ENCODE measurements at regions not wholly inside any gene's neighbourhood (a gene's known extent, or its start where the extent isn't known, plus 50 kb on each side); places are given as distances from the start of the nearest gene placed in this dataset.

DNA sequence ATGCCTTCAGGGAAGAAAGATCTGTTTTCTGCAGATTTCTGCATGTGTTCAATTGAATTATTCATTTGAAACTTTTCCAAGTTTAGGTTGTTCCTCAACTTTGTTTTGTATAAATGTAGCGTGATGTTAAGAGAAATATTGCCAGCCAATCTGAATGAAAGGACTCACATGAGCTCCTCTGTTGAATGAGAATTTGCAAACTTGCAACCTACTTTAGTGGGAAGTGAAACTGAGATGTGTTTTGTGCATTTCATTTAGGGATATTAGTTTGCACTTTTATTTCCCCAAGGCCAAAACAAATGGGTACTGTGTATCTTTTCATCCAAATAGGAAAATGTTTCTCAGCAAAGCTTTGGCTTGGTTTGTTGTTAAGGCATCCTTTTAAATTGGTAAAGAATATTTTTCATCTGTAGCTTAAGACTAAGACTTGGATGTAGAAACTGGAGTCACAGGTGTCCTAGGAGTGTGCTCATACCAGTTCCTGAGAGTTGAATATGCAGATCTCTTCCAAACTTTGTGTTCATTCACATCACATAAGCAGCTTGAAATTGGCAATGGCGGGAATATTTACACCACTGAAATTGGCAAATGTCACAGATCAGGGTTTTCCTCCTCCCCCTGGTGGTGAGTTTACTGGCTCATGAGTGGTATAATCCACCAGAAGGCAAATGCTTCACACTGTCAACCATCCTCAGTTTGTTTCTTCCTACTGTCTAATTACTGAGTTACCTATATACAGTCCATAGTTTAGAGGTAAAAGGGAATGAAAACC, 193.6 kb upstream of the BANK1 start:
- intact Hi-C loops (cut with micrococcal nuclease), result loop anchor here (1.0 to 5.0 kb wide), 6 partner anchors 250 to 1504 kb away; partner anchors contain the start of gene PPP3CA

GRCh38 chr4:101594588-101594987, 195.9 kb upstream of the BANK1 start:
- intact Hi-C loops (cut with micrococcal nuclease), result no loop called here

- intact Hi-C loops (cut with micrococcal nuclease), result no loop called here
Observed at GRCh38 chr4:101593666-101594065, 196.9 kb upstream of the BANK1 start.

DNA sequence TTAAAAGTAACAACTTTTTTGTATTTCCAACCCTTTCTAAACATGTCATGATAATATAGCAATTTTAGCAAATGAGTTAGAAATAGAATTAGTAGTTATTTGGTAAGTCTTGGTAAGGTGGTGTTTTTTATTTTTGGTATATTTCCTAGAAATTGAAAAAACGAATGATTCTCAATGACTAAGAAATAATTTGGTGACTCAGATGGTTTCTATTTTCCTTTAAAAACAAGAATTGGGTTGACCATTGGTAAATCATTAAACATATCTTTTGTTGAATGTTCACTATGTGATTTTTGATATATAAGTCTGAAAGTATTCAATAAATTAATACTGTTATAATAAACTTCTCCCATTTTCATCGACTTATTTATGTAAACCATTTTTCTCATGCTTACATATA, 206.2 kb upstream of the BANK1 start:
- intact Hi-C loops (cut with micrococcal nuclease), result no loop called here

- intact Hi-C loops (cut with micrococcal nuclease), result no loop called here
Observed at GRCh38 chr4:101563126-101563525, 215.8 kb upstream of the PPP3CA start.

DNA sequence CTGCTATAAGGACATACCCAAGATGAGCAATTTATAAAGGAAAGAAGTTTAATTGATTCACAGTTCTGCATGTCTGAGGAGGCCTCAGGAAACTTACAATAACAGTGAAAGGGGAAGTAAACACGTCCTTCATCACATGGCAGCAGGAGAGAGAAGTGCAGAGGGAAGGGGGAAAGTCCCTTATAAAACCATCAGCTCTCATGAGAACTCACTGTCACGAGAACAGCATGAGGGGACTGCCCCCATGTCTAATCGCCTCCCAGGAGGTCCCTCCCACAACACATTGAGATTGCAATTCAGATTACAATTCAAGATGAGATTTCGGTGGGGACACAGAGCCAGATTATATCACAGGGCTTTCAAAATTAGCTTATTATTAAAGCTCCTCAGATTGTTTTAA, 209.5 kb upstream of the PPP3CA start:
- intact Hi-C loops (cut with micrococcal nuclease), result no loop called here

DNA sequence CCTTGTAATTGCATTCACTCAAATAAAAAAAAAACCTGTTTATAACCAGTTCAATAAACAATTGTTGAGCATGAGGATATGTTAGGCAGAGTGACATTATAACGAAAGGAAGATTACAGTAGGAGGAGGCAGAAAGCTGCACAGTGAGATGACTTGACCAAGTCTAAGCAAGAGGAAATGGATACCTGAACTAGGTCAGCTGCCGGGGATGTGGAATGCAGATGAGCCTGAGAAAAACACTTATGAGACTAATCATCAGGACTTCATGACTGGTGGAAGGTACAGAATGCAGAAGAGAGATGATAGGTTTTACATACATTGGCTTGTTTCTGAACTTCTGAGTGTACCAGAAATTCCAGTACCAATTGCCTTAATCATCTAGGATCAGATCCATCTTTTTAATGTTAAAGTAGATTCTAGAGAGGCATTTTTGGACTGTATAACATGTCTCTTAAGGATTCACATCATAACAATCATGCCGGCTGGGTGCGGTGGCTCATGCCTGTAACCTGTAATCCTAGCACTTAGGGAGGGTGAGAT, 208.1 kb upstream of the PPP3CA start:
- intact Hi-C loops (cut with micrococcal nuclease), result no loop called here

- intact Hi-C loops (cut with micrococcal nuclease), result no loop called here
Observed at GRCh38 chr4:101540336-101540735, 193.0 kb upstream of the PPP3CA start.

GRCh38 chr4:101528526-101528925, 181.2 kb upstream of the PPP3CA start:
- intact Hi-C loops (cut with micrococcal nuclease), result loop anchor here (2.0 to 5.0 kb wide), 7 partner anchors 24 to 1586 kb away; no protein-coding TSS in a partner anchor

DNA sequence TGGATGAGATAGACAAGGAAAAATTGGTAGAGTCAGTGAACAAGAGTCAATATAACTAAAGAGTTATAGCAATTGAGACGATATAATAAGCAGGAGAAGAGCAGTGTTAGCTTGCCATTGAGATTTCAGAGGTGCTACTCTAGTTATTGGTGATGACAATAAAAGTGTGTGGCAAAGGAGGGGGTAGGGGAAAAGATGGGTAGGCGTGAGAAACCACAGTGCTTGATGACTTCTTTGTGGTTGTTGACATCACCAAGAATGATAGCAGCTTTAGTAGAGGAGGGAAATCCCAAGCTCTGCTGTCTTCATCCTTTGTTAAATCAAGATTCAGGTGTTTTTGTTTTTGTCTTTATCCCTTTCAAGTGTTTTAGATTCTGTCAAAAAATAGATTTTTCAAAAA, 179.9 kb upstream of the PPP3CA start:
- intact Hi-C loops (cut with micrococcal nuclease), result loop anchor here (1.0 to 5.0 kb wide), 14 partner anchors 12 to 1585 kb away; partner anchors contain the start of genes PPP3CA and SLC39A8

- intact Hi-C loops (cut with micrococcal nuclease), result loop anchor here (1.0 kb wide), 1 partner anchor 12 kb away; no protein-coding TSS in a partner anchor
Observed at GRCh38 chr4:101515566-101515965, 168.2 kb upstream of the PPP3CA start.

- intact Hi-C loops (cut with micrococcal nuclease), result loop anchor here (1.0 kb wide), 1 partner anchor 12 kb away; no protein-coding TSS in a partner anchor
Observed at GRCh38 chr4:101515099-101515498, 167.8 kb upstream of the PPP3CA start.

- intact Hi-C loops (cut with micrococcal nuclease), result no loop called here
Observed at GRCh38 chr4:101512416-101512815, 165.1 kb upstream of the PPP3CA start.

GRCh38 chr4:101501421-101501820, 154.1 kb upstream of the PPP3CA start:
- intact Hi-C loops (cut with micrococcal nuclease), result no loop called here

GRCh38 chr4:101500742-101501141, 153.4 kb upstream of the PPP3CA start:
- intact Hi-C loops (cut with micrococcal nuclease), result no loop called here

DNA sequence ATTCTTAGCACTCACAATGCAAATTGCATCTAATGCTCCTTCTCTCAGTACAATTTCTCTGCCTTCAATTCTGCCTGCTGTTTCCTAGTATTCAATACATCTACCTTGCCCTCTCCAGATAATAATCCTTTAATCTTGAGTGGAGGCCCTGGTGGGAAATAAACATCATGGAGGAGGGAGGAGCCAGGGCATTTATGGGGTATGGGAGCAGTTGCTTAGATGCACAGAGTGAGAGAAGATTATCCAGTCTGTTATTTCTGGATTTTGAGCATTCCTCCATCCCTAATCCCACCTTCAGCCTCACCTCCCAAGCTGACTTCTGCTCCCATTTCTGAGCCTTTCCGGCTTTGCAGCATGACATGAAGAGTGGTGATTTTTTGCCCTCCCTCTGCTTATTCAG, 127.9 kb upstream of the PPP3CA start:
- intact Hi-C loops (cut with micrococcal nuclease), result no loop called here

- intact Hi-C loops (cut with micrococcal nuclease), result no loop called here
Observed at GRCh38 chr4:101471201-101471600, 123.9 kb upstream of the PPP3CA start.

- intact Hi-C loops (cut with micrococcal nuclease), result no loop called here
Observed at GRCh38 chr4:101464596-101464995, 117.3 kb upstream of the PPP3CA start.

DNA sequence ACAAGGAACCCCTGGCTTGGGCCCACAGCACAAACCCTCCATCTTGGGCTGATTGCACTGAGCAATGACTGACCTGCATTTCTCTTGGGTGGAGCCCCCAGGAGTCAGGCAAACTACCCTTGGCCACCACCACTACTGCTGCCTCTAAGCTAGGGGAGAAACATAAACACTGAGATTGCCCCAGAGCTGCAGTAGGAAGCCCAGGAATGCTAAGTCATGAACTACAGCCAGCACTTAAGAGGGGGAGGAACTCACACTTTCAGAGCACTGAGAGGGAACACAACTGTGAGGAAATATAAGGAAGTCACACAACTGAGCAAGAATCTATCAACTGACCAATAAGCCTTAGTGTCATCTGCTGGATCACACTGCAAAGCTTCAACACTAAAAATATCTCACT, 111.6 kb upstream of the PPP3CA start:
- intact Hi-C loops (cut with micrococcal nuclease), result no loop called here

- intact Hi-C loops (cut with micrococcal nuclease), result no loop called here
Observed at GRCh38 chr4:101458473-101458872, 111.1 kb upstream of the PPP3CA start.

GRCh38 chr4:101451086-101451485, 103.8 kb upstream of the PPP3CA start:
- intact Hi-C loops (cut with micrococcal nuclease), result no loop called here

- intact Hi-C loops (cut with micrococcal nuclease), result no loop called here
Observed at GRCh38 chr4:101441446-101441845, 94.1 kb upstream of the PPP3CA start.

GRCh38 chr4:101439926-101440325, 92.6 kb upstream of the PPP3CA start:
- intact Hi-C loops (cut with micrococcal nuclease), result no loop called here
